Caco-2 (cell line): ENCODE measurements at regions not wholly inside any gene's neighbourhood (a gene's known extent, or its start where the extent isn't known, plus 50 kb on each side); places are given as distances from the start of the nearest gene placed in this dataset.

Source experiments
- BruUV-seq: library from RNA; stranded (reverse); fragments of 400-500 nt; replicated peaks from 2 replicates; lab custom pipeline; 2021; lab: Mats Ljungman, UMichigan
- CTCF ChIA-PET: fragments of 300-600 bp; sonication (Branson Sonifier 250); formaldehyde crosslinking; loops from one replicate; lab custom pipeline; 2022; ENCODE audit warnings: antibody characterized with exemption; lab: Charles Lee
- POLR2A ChIA-PET: fragments of 300-600 bp; sonication (Branson Sonifier 250); formaldehyde crosslinking; loops from one replicate; lab custom pipeline; 2022; ENCODE audit warnings: antibody characterized with exemption; lab: Charles Lee
- DNase-seq, 2 experiments: peaks; one replicate each; pipeline versions ENCODE4 v3.0.0 to v3.0.0-alpha.2; 2020 to 2022
- H3K27me3 ChIP-seq: replicated peaks from 2 replicates; pipeline ENCODE4 v1.6.0; 2011; ENCODE audit warnings: low read length; ENCODE audit not compliant: control insufficient read depth, insufficient read depth
- H3K36me3 ChIP-seq: 2 replicates; pipeline ENCODE4 v1.5.1; 2011; ENCODE audit warnings: low read length; ENCODE audit not compliant: control insufficient read depth, insufficient read depth
- H3K4me1 ChIP-seq: fragments of 250-450 bp; sonication (Bioruptor Pico); 2 replicates; pipeline ENCODE4 v1.5.1; 2020; ENCODE audit warnings: mild to moderate bottlenecking
- H3K4me3 ChIP-seq: 2 replicates; pipeline ENCODE4 v1.5.1; 2011; ENCODE audit warnings: low read depth, mild to moderate bottlenecking, control low read depth, low read length
- H3K9me3 ChIP-seq: fragments of 250-450 bp; sonication (Bioruptor Pico); 2 replicates; pipeline ENCODE4 v1.5.1; 2020; ENCODE audit warnings: mild to moderate bottlenecking, moderate library complexity
- H3K27ac Mint-ChIP-seq: one replicate; pipeline ENCODE4 v1.8.0; 2022; ENCODE audit warnings: mixed read lengths; ENCODE audit not compliant: unreplicated experiment
- H3K27me3 Mint-ChIP-seq: one replicate; pipeline ENCODE4 v1.8.0; 2022; ENCODE audit warnings: mixed read lengths; ENCODE audit not compliant: insufficient read depth, unreplicated experiment
- H3K36me3 Mint-ChIP-seq: one replicate; pipeline ENCODE4 v1.8.0; 2022; ENCODE audit warnings: mild to moderate bottlenecking, mixed read lengths; ENCODE audit not compliant: insufficient read depth, unreplicated experiment
- H3K4me1 Mint-ChIP-seq: one replicate; pipeline ENCODE4 v1.8.0; 2022; ENCODE audit warnings: low read depth, mixed read lengths; ENCODE audit not compliant: unreplicated experiment
- H3K4me3 Mint-ChIP-seq: one replicate; pipeline ENCODE4 v1.8.0; 2022; ENCODE audit warnings: mild to moderate bottlenecking, moderate library complexity, mixed read lengths; ENCODE audit not compliant: unreplicated experiment
- H3K9me3 Mint-ChIP-seq: one replicate; pipeline ENCODE4 v1.8.0; 2022; ENCODE audit warnings: mixed read lengths; ENCODE audit not compliant: unreplicated experiment
- CTCF ChIP-seq, 2 experiments: fragments of 200-600 bp in 1 of 2; IDR thresholded peaks; 1 replicate in 1 of 2; 2 replicates in 1 of 2; pipeline versions ENCODE4 v1.5.1 to v1.8.0; 2011 to 2022; ENCODE audit warnings: antibody characterized with exemption in 1 of 2, control low read depth in 1 of 2, inconsistent platforms in 1 of 2, low read depth in 1 of 2, low read length in 1 of 2, mild to moderate bottlenecking in 1 of 2, moderate library complexity in 1 of 2; ENCODE audit not compliant: insufficient read depth in 1 of 2, severe bottlenecking in 1 of 2, unreplicated experiment in 1 of 2
- intact Hi-C: fragments of 100-400 bp; cut with micrococcal nuclease; formaldehyde crosslinking; loops from one replicate; pipeline ENCODE4 v1.10.0; 2022; ENCODE audit not compliant: unreplicated experiment

GRCh38 chr22:49620666-49621065 is 207.0 kb downstream of the BRD1 start:
- Histone ChIP-seq H3K4me1 (no peaks in the 10 kb centered on the region), H3K4me3 (no peak overlapping the region), H3K36me3 (no peaks in the 10 kb centered on the region), H3K27me3 (no peaks in the 10 kb centered on the region; the same call in 1 of the 2 replicates), H3K9me3 (no peaks in the 10 kb centered on the region)
- peaks cover 37% of the 10 kb centered on the region for H3K27me3 Mint-ChIP-seq
- no TSS peak for BruUV-seq
- no peaks in the 10 kb centered on the region for H3K36me3 Mint-ChIP-seq
- no peaks in the 10 kb centered on the region for H3K4me1 Mint-ChIP-seq
- H3K27ac Mint-ChIP-seq = no peak overlapping the region
- POLR2A ChIA-PET = no interaction called here
- DNase-seq = no peak
- CTCF ChIA-PET = no interaction called here
- no peaks in the 10 kb centered on the region for H3K9me3 Mint-ChIP-seq
- no peak for TF ChIP-seq CTCF (IDR thresholded peaks at IDR 0.05; ENCODE audit: insufficient read depth in 1 of 2, low read depth in 1 of 2, low read length in 1 of 2, severe bottlenecking in 1 of 2, unreplicated experiment in 1 of 2)
- H3K4me3 Mint-ChIP-seq = no peak overlapping the region
- intact Hi-C loops = no loop called here

- POLR2A ChIA-PET = no interaction called here
- Mint-ChIP-seq H3K36me3 (no peaks in the 10 kb centered on the region), H3K4me1 (no peaks in the 10 kb centered on the region), H3K27me3 (peaks cover 32% of the 10 kb centered on the region), H3K4me3 (no peak overlapping the region), H3K9me3 (no peaks in the 10 kb centered on the region), H3K27ac (no peak overlapping the region)
- DNase-seq = no peak
- Histone ChIP-seq H3K27me3 (no peaks in the 10 kb centered on the region; the same call in 1 of the 2 replicates), H3K4me1 (no peaks in the 10 kb centered on the region), H3K9me3 (no peaks in the 10 kb centered on the region), H3K36me3 (no peaks in the 10 kb centered on the region), H3K4me3 (no peak overlapping the region)
- BruUV-seq = no TSS peak
- CTCF ChIA-PET = no interaction called here
- TF ChIP-seq CTCF (IDR thresholded peaks at IDR 0.05; ENCODE audit: insufficient read depth in 1 of 2, low read depth in 1 of 2, low read length in 1 of 2, severe bottlenecking in 1 of 2, unreplicated experiment in 1 of 2) = no peak
- intact Hi-C loops = no loop called here
Measured at GRCh38 chr22:49620003-49620556, 207.6 kb downstream of the BRD1 start.

- H3K27me3 ChIP-seq = no peaks in the 10 kb centered on the region; the same call in 1 of the 2 replicates
- H3K9me3 ChIP-seq = no peaks in the 10 kb centered on the region
Measured at GRCh38 chr22:49619301-49619700, 208.4 kb downstream of the BRD1 start.

More at GRCh38 chr22:49619301-49619700, 208.4 kb downstream of the BRD1 start:
- BruUV-seq = no TSS peak
- Mint-ChIP-seq H3K4me3 (no peak overlapping the region), H3K27ac (no peak overlapping the region), H3K36me3 (no peaks in the 10 kb centered on the region), H3K4me1 (no peaks in the 10 kb centered on the region), H3K9me3 (no peaks in the 10 kb centered on the region), H3K27me3 (peaks cover 30% of the 10 kb centered on the region)
- no peak for TF ChIP-seq CTCF (IDR thresholded peaks at IDR 0.05; ENCODE audit: insufficient read depth in 1 of 2, low read depth in 1 of 2, low read length in 1 of 2, severe bottlenecking in 1 of 2, unreplicated experiment in 1 of 2)
- intact Hi-C loops = no loop called here
- Histone ChIP-seq H3K4me1 (no peaks in the 10 kb centered on the region), H3K4me3 (no peak overlapping the region), H3K36me3 (no peaks in the 10 kb centered on the region)
- CTCF ChIA-PET = no interaction called here
- DNase-seq = peak in 1 of 2 experiments; percentile 20
- POLR2A ChIA-PET = no interaction called here
